Osteocyte (in vitro differentiated cells): ENCODE measurements at regions not wholly inside any gene's neighbourhood (a gene's known extent, or its start where the extent isn't known, plus 50 kb on each side); places are given as distances from the start of the nearest gene placed in this dataset.
A peak's percentile ranks its signal among the peaks of the same experiment; 100 is the strongest.

ENCODE experiments used
- DNase-seq: peaks from one replicate; pipeline ENCODE4 v3.0.0; 2021; ENCODE audit warnings: mixed read lengths; ENCODE audit not compliant: unreplicated experiment; ENCODE audit errors: extremely low spot score
- H3K27ac Mint-ChIP-seq: one replicate; pipeline ENCODE4 v1.8.0; 2021; ENCODE audit warnings: mild to moderate bottlenecking, mixed read lengths; ENCODE audit not compliant: unreplicated experiment
- H3K27me3 Mint-ChIP-seq: one replicate; pipeline ENCODE4 v1.8.0; 2021; ENCODE audit warnings: mixed read lengths; ENCODE audit not compliant: unreplicated experiment
- H3K36me3 Mint-ChIP-seq: one replicate; pipeline ENCODE4 v1.8.0; 2021; ENCODE audit warnings: mixed read lengths; ENCODE audit not compliant: unreplicated experiment
- H3K4me1 Mint-ChIP-seq: one replicate; pipeline ENCODE4 v1.8.0; 2021; ENCODE audit warnings: mixed read lengths; ENCODE audit not compliant: unreplicated experiment
- H3K4me3 Mint-ChIP-seq: one replicate; pipeline ENCODE4 v1.8.0; 2021; ENCODE audit warnings: mild to moderate bottlenecking, moderate library complexity, mixed read lengths; ENCODE audit not compliant: unreplicated experiment
- H3K9me3 Mint-ChIP-seq: one replicate; pipeline ENCODE4 v1.8.0; 2021; ENCODE audit warnings: mixed read lengths; ENCODE audit not compliant: unreplicated experiment
- TF ChIP-seq, protein P1 (sequence below): fragments of 200-600 bp; sonication (generic); IDR thresholded peaks from 2 replicates; pipeline ENCODE4 v1.5.0; 2021; ENCODE audit warnings: antibody characterized with exemption, mild to moderate bottlenecking, moderate library complexity

DNA sequence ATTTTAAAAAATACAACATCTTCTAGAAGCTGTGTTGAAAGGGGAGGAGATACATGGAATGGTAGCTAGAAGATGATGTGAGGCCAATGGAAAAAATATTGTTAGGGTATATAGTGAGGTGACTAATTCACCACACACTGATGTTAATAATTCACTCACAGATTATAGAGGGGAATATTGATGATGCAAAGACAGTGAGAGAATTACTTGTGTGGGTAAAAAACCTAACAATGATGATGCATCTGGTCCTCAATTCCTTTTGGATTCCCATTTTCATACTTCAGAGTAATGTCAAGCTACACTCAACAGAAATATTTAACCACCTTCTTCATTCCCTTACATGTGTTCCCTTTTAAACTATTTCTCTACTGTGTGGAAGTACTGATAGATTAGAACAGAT is 169.5 kb upstream of the DPYD start:
- DNase-seq: no peak

DNA sequence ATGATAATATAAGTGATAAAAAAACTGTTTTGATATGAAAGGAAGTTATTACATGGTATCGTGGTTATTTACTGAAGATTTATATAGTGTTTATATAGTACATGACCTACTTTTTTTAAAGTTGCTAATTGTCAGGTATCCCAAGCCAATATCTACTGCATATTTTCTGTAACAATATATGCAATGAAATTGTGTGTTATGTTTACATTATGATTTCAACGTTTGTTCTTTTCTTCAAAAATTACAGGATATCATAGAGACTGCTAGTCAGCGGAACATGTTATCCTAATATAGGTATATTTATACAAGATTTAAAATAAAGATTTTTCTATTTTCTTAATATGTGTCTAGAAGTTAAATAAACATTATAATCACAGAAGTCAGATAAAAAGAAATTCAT is 167.5 kb upstream of the DPYD start:
- Mint-ChIP-seq H3K4me3 (no peak overlapping the region), H3K27me3 (no peaks in the 10 kb centered on the region), H3K36me3 (peaks cover 3% of the 10 kb centered on the region), H3K4me1 (peaks cover 48% of the 10 kb centered on the region), H3K27ac (no peak overlapping the region), H3K9me3 (peaks cover 16% of the 10 kb centered on the region)
- DNase-seq: no peak
- TF ChIP-seq, protein P1, sequence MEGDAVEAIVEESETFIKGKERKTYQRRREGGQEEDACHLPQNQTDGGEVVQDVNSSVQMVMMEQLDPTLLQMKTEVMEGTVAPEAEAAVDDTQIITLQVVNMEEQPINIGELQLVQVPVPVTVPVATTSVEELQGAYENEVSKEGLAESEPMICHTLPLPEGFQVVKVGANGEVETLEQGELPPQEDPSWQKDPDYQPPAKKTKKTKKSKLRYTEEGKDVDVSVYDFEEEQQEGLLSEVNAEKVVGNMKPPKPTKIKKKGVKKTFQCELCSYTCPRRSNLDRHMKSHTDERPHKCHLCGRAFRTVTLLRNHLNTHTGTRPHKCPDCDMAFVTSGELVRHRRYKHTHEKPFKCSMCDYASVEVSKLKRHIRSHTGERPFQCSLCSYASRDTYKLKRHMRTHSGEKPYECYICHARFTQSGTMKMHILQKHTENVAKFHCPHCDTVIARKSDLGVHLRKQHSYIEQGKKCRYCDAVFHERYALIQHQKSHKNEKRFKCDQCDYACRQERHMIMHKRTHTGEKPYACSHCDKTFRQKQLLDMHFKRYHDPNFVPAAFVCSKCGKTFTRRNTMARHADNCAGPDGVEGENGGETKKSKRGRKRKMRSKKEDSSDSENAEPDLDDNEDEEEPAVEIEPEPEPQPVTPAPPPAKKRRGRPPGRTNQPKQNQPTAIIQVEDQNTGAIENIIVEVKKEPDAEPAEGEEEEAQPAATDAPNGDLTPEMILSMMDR: no peak

More for the DNA sequence above, 169.5 kb upstream of the DPYD start:
- H3K4me1 Mint-ChIP-seq: peaks cover 38% of the 10 kb centered on the region
- H3K27me3 Mint-ChIP-seq: no peaks in the 10 kb centered on the region
- H3K9me3 Mint-ChIP-seq: peaks cover 12% of the 10 kb centered on the region
- no peak overlapping the region for H3K4me3 Mint-ChIP-seq
- no peak overlapping the region for H3K27ac Mint-ChIP-seq
- H3K36me3 Mint-ChIP-seq: peaks cover 1% of the 10 kb centered on the region
- TF ChIP-seq, protein P1: no peak

DNA sequence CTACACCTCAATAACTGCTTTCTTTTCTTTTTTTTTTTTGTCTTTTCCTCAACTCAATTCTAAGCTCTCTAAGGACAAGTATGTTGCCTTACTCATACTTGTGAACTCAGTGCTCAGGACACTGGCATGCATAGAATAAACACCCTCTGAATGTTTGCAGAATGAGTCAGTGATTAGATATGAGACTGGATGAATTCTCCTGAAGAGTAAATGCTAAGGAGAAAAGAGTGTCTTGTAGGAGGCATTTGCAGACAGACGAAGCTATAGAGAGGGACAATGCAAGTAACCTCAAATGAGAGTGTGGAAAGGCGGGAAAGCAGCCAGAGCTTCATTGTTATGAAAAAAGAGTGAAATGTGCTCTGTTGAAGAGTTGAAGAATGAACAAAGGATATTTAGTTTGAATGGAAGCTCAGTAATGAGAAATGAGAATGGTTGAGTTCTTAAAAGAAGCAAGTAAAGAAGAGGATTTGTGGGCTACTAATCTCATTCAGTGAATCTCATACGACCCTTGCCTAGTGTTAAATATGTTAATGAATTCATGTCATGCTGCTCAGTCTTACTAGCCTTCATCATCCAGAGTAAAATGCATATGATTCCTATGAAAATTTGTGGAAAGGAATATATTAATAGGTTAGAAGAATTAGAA is 166.1 kb upstream of the DPYD start:
- Mint-ChIP-seq H3K9me3 (peaks cover 16% of the 10 kb centered on the region), H3K4me1 (peaks cover 48% of the 10 kb centered on the region), H3K27me3 (no peaks in the 10 kb centered on the region), H3K4me3 (no peak overlapping the region), H3K36me3 (peaks cover 3% of the 10 kb centered on the region), H3K27ac (peak overlapping the region; percentile 83)
- no peak for DNase-seq
- TF ChIP-seq, protein P1: no peak

DNA sequence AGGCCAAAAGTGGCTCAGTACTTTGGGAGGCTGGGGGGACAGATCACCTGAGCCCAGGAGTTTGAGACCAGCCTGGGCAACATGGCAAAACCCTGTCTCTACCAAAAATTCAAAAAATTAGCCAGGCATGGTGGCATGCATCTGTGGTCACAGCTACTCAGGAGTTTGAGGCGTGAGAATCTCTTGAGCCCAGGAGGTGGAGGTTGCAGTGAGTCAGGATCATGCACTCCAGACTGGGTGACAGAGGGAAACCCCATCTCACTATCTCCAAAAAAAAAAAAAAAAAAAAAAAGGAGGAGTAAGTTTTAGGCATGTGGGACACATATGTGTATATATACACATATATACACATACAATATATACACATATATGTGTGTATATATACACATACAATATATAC is 165.3 kb upstream of the DPYD start:
- no peak for DNase-seq
- Mint-ChIP-seq H3K27me3 (no peaks in the 10 kb centered on the region), H3K4me1 (peaks cover 48% of the 10 kb centered on the region), H3K9me3 (peaks cover 16% of the 10 kb centered on the region), H3K4me3 (no peak overlapping the region), H3K36me3 (peaks cover 3% of the 10 kb centered on the region), H3K27ac (peak overlapping the region; percentile 70)
- TF ChIP-seq, protein P1: no peak

DNA sequence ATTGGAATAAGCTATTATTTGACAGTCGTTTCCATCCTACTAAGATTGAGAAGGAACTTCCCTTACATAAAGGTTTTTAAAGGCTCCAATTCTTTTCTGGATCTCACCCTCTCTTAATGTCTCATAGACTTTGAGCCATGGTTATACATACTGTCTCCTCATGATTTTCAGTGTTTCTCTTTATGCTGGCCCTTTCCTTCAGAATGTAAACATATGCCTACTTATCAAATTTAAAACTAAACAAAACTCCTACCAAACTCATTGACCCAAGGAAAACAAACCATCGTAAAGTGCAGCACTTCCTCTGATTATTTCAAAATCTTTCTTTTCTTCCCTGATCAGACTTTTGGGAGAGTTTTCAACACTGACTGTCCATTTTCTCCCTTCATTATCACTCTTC is 163.4 kb upstream of the DPYD start:
- no peaks in the 10 kb centered on the region for H3K27me3 Mint-ChIP-seq
- no peak for DNase-seq
- TF ChIP-seq, protein P1: no peak
- peaks cover 5% of the 10 kb centered on the region for H3K9me3 Mint-ChIP-seq
- peak overlapping the region; percentile 1 for H3K27ac Mint-ChIP-seq
- H3K4me1 Mint-ChIP-seq: peaks cover 47% of the 10 kb centered on the region
- H3K4me3 Mint-ChIP-seq: no peak overlapping the region
- H3K36me3 Mint-ChIP-seq: peaks cover 3% of the 10 kb centered on the region
